Keratinocyte (primary cell): ENCODE measurements at regions not wholly inside any gene's neighbourhood (a gene's known extent, or its start where the extent isn't known, plus 50 kb on each side); places are given as distances from the start of the nearest gene placed in this dataset.

Experiments used
- EZH2 ChIP-seq: IDR thresholded peaks from one replicate; pipeline ENCODE4 v1.6.1; 2012; ENCODE audit warnings: inconsistent platforms, mild to moderate bottlenecking, low read length, moderate library complexity
- TF ChIP-seq, protein P1 (sequence below), 3 experiments: IDR thresholded peaks in 1 of 3; conservative IDR thresholded peaks in 1 of 3; optimal IDR thresholded peaks in 1 of 3; 2 replicates in 2 of 3; 3 replicates in 1 of 3; pipeline versions ENCODE3 to v1.5.1; 2011; ENCODE audit warnings: low read length in 3 of 3, mild to moderate bottlenecking in 3 of 3, moderate library complexity in 2 of 3, control low read depth in 1 of 3, inconsistent platforms in 1 of 3; ENCODE audit not compliant: insufficient read depth in 2 of 3; ENCODE audit errors: extremely low read depth in 1 of 3

DNA sequence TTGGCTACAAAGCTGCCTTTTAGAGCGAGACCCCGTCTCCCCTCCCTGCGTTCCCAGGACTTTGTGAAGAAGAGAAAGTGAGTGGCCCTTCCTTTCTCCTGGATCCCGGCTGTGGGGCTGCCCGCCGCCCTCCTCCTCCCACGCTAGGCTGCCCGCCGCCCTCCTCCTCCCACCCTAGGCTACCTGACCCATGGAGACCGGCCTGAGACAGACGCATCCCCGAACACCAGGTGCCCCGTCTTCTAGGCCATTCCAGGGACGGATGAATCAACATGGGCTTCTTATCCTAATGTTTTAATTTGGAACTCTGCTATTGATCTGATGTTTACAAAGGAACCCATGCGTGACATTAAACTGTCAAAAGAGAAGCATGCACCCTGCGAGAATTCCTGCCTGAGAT lies 117.3 kb upstream of the LPCAT1 start:
- TF ChIP-seq, protein P1, sequence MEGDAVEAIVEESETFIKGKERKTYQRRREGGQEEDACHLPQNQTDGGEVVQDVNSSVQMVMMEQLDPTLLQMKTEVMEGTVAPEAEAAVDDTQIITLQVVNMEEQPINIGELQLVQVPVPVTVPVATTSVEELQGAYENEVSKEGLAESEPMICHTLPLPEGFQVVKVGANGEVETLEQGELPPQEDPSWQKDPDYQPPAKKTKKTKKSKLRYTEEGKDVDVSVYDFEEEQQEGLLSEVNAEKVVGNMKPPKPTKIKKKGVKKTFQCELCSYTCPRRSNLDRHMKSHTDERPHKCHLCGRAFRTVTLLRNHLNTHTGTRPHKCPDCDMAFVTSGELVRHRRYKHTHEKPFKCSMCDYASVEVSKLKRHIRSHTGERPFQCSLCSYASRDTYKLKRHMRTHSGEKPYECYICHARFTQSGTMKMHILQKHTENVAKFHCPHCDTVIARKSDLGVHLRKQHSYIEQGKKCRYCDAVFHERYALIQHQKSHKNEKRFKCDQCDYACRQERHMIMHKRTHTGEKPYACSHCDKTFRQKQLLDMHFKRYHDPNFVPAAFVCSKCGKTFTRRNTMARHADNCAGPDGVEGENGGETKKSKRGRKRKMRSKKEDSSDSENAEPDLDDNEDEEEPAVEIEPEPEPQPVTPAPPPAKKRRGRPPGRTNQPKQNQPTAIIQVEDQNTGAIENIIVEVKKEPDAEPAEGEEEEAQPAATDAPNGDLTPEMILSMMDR (optimal IDR thresholded peaks at IDR 0.05 in 1 of 3, IDR thresholded peaks at IDR 0.05 in 1 of 3, conservative IDR thresholded peaks at IDR 0.05 in 1 of 3; ENCODE audit: extremely low read depth in 1 of 3, insufficient read depth in 2 of 3, low read length in 3 of 3) = no peak
- no peak for TF ChIP-seq EZH2
